ENCODE measurements at regions not wholly inside any gene's neighbourhood (a gene's known extent, or its start where the extent isn't known, plus 50 kb on each side); places are given as distances from the start of the nearest gene placed in this dataset.
"Not testable (repeated sequence)": the region's sequence is repeated elsewhere in the genome, so short reads cannot be mapped to it uniquely, and the experiment has no call there.

- TF ChIP-seq CTCF (IDR thresholded peaks at IDR 0.05; ENCODE audit: low read length); EZH2phosphoT487 (IDR thresholded peaks at IDR 0.05; ENCODE audit: low read length); EZH2 (optimal IDR thresholded peaks at IDR 0.05; ENCODE audit: low read depth, low read length): not testable (repeated sequence)
Measured at GRCh38 chr6:22215474-22215873, 81.4 kb downstream of the PRL start.

Measured in MM.1S (cell line).